ENCODE measurements at regions not wholly inside any gene's neighbourhood (a gene's known extent, or its start where the extent isn't known, plus 50 kb on each side); places are given as distances from the start of the nearest gene placed in this dataset.

DNA sequence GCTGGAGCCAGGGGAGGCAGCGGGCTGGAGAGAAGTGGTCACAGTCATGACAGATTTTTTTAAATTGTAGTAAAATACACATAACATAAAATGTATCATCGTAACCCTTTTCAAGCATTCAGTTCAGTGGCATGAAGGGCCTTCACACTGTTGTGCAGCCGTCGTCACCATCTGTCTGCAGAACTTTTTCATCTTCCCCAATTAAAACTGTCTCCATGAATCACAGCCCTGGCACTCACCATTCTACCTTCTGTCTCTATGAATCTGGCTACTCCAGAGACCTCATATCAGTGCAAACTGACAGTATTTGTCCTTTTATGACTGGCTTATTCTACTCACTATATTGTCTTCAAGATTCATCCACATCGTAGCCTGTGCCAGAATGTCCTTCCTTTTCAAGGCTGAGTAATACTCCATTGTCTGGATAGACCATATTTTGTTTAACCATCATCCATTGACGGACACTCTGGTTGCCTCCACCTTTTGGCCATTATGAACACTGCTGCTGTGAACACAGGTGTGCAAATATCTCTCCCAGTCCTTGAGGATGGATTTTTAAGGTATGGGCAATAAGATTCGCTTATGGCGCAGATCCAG, 91.5 kb upstream of the NCOR2 start:
- TF ChIP-seq, protein P1, sequence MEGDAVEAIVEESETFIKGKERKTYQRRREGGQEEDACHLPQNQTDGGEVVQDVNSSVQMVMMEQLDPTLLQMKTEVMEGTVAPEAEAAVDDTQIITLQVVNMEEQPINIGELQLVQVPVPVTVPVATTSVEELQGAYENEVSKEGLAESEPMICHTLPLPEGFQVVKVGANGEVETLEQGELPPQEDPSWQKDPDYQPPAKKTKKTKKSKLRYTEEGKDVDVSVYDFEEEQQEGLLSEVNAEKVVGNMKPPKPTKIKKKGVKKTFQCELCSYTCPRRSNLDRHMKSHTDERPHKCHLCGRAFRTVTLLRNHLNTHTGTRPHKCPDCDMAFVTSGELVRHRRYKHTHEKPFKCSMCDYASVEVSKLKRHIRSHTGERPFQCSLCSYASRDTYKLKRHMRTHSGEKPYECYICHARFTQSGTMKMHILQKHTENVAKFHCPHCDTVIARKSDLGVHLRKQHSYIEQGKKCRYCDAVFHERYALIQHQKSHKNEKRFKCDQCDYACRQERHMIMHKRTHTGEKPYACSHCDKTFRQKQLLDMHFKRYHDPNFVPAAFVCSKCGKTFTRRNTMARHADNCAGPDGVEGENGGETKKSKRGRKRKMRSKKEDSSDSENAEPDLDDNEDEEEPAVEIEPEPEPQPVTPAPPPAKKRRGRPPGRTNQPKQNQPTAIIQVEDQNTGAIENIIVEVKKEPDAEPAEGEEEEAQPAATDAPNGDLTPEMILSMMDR (IDR thresholded peaks at IDR 0.05; ENCODE audit: low read depth, low read length, poor library complexity, severe bottlenecking) = no peak
- TF ChIP-seq EZH2phosphoT487 (IDR thresholded peaks at IDR 0.05; ENCODE audit: borderline replicate concordance, low read length) = no peak

DNA sequence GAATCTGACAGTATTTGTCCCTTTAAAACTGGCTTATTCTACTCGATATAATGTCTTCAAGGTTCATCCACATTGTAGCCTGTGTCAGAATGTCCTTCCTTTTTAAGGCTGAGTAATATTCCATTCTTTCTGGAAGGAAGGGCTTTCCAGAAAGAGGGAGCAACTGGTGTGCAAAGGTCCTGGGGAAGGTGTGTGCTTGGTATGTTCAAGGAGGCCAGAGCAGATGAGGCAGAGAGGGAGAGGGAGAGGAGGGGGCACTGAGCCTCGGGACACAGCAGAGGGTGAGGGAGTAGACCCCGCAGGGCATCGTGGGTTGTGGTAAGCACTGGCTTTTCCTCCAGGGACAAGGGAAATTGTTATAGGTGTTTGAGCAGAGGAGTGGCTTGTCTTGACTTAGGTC, 90.9 kb upstream of the NCOR2 start:
- no peaks in the 10 kb centered on the region for H3K36me3 ChIP-seq (ENCODE audit: control insufficient read depth, low read length)
- TF ChIP-seq, protein P1 (IDR thresholded peaks at IDR 0.05; ENCODE audit: low read depth, low read length, poor library complexity, severe bottlenecking) = no peak
- H3K4me3 ChIP-seq (ENCODE audit: low read length) = no peak overlapping the region
- no peaks in the 10 kb centered on the region for H3F3A ChIP-seq (ENCODE audit: control insufficient read depth, insufficient read depth)
- no peaks in the 10 kb centered on the region for H3K79me2 ChIP-seq (ENCODE audit: control insufficient read depth, low read length)
- no peaks in the 10 kb centered on the region for H3K27me3 ChIP-seq (ENCODE audit: control insufficient read depth, low read length)
- no peak overlapping the region for H3K4me2 ChIP-seq (ENCODE audit: low read length)
- H3K9me2 ChIP-seq (replicated peaks; ENCODE audit: control insufficient read depth, low read length) = no peaks in the 10 kb centered on the region
- H3K9me3 ChIP-seq (ENCODE audit: control insufficient read depth, insufficient read depth, low read length) = no peaks in the 10 kb centered on the region
- H4K20me1 ChIP-seq (ENCODE audit: control insufficient read depth, insufficient read depth, low read depth, low read length) = no peaks in the 10 kb centered on the region
- no peak overlapping the region for H3K27ac ChIP-seq (ENCODE audit: low read depth, low read length)
- H3K4me1 ChIP-seq (ENCODE audit: control insufficient read depth, low read length) = no peaks in the 10 kb centered on the region

More for the DNA sequence above, 91.5 kb upstream of the NCOR2 start:
- no peaks in the 10 kb centered on the region for H3K4me1 ChIP-seq (ENCODE audit: control insufficient read depth, low read length)
- H3K79me2 ChIP-seq (ENCODE audit: control insufficient read depth, low read length) = no peaks in the 10 kb centered on the region
- H3K4me3 ChIP-seq (ENCODE audit: low read length) = no peak overlapping the region
- no peaks in the 10 kb centered on the region for H3K9me2 ChIP-seq (replicated peaks; ENCODE audit: control insufficient read depth, low read length)
- H3K27ac ChIP-seq (ENCODE audit: low read depth, low read length) = no peak overlapping the region
- no peak overlapping the region for H3K4me2 ChIP-seq (ENCODE audit: low read length)
- no peaks in the 10 kb centered on the region for H3K36me3 ChIP-seq (ENCODE audit: control insufficient read depth, low read length)
- no peaks in the 10 kb centered on the region for H3K9me3 ChIP-seq (ENCODE audit: control insufficient read depth, insufficient read depth, low read length)
- no peaks in the 10 kb centered on the region for H4K20me1 ChIP-seq (ENCODE audit: control insufficient read depth, insufficient read depth, low read depth, low read length)
- no peaks in the 10 kb centered on the region for H3K27me3 ChIP-seq (ENCODE audit: control insufficient read depth, low read length)
- H3F3A ChIP-seq (ENCODE audit: control insufficient read depth, insufficient read depth) = no peaks in the 10 kb centered on the region

- Histone ChIP-seq H3K9me2 (replicated peaks; ENCODE audit: control insufficient read depth, low read length) (no peaks in the 10 kb centered on the region), H3K27ac (ENCODE audit: low read depth, low read length) (no peak overlapping the region)
- TF ChIP-seq EZH2phosphoT487 (IDR thresholded peaks at IDR 0.05; ENCODE audit: borderline replicate concordance, low read length) = no peak
- TF ChIP-seq, protein P1 (IDR thresholded peaks at IDR 0.05; ENCODE audit: low read depth, low read length, poor library complexity, severe bottlenecking) = no peak
Observed at GRCh38 chr12:124656947-124657434, 89.6 kb upstream of the NCOR2 start.

More at GRCh38 chr12:124656947-124657434, 89.6 kb upstream of the NCOR2 start:
- Histone ChIP-seq H3K4me3 (ENCODE audit: low read length) (no peak overlapping the region), H3K4me1 (ENCODE audit: control insufficient read depth, low read length) (no peaks in the 10 kb centered on the region), H4K20me1 (ENCODE audit: control insufficient read depth, insufficient read depth, low read depth, low read length) (no peaks in the 10 kb centered on the region), H3K27me3 (ENCODE audit: control insufficient read depth, low read length) (no peaks in the 10 kb centered on the region), H3K79me2 (ENCODE audit: control insufficient read depth, low read length) (no peaks in the 10 kb centered on the region), H3F3A (ENCODE audit: control insufficient read depth, insufficient read depth) (no peaks in the 10 kb centered on the region), H3K36me3 (ENCODE audit: control insufficient read depth, low read length) (no peaks in the 10 kb centered on the region), H3K9me3 (ENCODE audit: control insufficient read depth, insufficient read depth, low read length) (no peaks in the 10 kb centered on the region), H3K4me2 (ENCODE audit: low read length) (no peak overlapping the region)

Data from DOHH2 (cell line).